A172 (cell line): ENCODE measurements at regions not wholly inside any gene's neighbourhood (a gene's known extent, or its start where the extent isn't known, plus 50 kb on each side); places are given as distances from the start of the nearest gene placed in this dataset.

ENCODE experiments used
- DNase-seq: peaks from one replicate; pipeline ENCODE4 v3.0.0-alpha.2; 2015; ENCODE audit warnings: low spot score

- peak; percentile 33 for DNase-seq
Observed at GRCh38 chr13:73849292-73849691, 284.9 kb downstream of the KLF12 start.

DNA sequence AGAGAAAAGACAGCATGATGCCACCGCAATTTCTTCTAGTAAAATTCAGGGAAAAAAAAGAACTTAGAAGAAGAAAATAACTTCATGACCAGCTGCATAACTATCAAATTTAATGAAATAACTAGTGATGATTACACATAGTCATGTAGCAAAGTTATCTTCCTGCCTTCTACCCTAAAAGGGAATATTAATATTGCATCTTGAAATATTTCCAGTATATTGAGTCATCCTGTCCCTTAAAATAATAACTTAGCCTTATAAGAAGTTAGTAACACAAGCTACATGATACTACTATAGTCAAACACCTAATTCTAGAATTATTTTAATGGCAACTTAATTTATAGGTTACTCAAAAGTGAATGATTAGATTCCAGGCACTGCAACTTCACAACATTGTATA, 289.2 kb downstream of the KLF12 start:
- DNase-seq: no peak

- no peak for DNase-seq
Observed at GRCh38 chr13:73842626-73843025, 291.6 kb downstream of the KLF12 start.

DNA sequence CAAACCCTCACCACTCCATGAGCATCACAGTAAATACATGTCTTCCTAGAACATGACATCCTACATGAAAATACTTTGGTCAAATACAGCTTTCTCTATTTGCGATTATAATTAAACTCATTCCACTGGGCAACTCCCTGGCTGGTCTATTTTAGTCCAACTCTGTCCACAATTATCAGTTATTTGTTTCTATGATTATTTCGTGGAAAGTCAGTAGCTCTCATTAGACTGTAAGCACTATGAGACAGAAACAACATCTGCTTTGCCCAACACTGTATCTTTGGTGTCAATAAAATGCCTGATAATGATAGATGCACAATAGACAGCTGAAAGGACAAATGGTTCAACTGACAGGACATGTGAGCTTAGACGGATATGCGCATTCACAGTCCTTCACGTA, 292.0 kb downstream of the KLF12 start:
- no peak for DNase-seq

DNA sequence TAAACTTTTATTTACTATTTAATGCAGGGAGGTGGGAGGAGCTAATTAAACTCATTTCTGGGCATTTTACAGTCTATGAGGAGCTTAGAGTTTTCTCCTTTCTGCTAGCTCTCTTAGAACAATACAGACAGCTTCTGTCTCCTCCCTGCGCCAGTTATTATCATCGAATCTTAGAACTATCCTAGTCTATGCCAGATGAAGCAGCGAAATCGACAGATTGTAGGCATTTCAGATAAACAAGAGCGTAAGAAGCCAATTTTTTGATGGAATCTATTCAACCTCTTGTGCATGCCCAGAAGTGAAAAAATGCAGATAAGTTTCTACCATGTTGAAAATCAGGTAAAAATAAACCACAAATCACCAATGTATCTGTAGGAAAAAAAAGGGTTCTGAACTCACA, 297.1 kb downstream of the KLF12 start:
- DNase-seq: no peak

GRCh38 chr13:73835138-73835721, 299.0 kb downstream of the KLF12 start:
- DNase-seq: peak; percentile 42

DNA sequence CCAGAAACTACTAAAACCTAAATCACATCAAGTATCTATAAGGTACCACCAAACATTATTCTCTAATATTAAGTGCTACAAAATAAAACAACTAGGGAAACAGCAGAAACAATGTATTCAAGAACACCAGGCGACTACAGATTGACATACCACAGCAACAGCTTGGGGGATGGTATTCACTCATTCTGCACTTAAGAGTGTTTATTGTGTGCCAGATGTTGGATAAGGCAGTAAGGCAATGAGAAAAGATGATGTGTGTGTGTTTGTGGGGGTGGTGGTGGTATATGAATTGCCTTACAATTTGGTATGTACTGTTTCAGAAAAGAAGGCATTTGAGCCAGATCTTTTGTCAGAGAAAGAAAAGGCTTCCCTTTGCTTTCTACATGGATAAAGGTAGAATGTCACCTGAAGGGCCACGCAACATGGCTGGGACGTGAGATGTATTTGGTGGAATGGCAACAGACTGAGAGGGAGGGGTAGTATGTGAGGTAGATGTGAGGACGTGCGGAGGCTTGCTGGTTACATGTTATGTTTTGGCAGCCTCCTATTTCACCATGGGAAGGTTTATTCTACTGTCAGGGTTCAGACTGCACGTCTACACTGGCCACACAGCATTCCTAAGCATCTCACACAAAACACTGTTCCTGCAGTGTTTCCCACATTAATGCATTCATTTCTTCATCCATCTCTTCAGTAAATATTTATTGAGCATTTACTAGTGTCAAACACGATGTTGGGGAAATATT, 300.7 kb downstream of the KLF12 start:
- no peak for DNase-seq

- no peak for DNase-seq
Observed at GRCh38 chr13:73832825-73833224, 301.4 kb downstream of the KLF12 start.

DNA sequence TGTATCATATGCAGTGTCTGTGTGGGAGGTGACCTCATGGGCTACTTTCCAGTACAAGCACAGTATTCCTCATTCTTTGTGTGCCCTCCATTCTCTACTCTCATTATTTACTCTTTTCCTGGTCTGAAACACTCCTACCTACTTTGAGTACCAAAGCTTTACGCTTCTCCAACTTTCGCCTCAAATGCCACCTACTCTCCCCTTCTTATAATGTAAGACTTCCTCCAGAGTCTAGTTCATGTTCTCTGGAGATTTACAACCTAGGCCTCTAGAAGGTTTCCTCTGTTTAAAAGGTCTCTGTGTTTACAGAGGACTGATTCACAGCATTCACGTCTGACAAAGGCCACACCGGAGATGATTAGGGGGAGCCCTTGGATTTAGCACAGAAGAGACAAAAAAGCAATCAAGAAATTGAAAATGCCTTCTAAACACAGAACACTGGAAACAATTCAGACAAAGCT, 302.0 kb downstream of the KLF12 start:
- no peak for DNase-seq

GRCh38 chr13:73829416-73829815, 304.8 kb downstream of the KLF12 start:
- DNase-seq: no peak

GRCh38 chr13:73828811-73829210, 305.4 kb downstream of the KLF12 start:
- DNase-seq: no peak

GRCh38 chr13:73827434-73827833, 306.8 kb downstream of the KLF12 start:
- no peak for DNase-seq

- DNase-seq: no peak
Observed at GRCh38 chr13:73825143-73825542, 309.1 kb downstream of the KLF12 start.

DNA sequence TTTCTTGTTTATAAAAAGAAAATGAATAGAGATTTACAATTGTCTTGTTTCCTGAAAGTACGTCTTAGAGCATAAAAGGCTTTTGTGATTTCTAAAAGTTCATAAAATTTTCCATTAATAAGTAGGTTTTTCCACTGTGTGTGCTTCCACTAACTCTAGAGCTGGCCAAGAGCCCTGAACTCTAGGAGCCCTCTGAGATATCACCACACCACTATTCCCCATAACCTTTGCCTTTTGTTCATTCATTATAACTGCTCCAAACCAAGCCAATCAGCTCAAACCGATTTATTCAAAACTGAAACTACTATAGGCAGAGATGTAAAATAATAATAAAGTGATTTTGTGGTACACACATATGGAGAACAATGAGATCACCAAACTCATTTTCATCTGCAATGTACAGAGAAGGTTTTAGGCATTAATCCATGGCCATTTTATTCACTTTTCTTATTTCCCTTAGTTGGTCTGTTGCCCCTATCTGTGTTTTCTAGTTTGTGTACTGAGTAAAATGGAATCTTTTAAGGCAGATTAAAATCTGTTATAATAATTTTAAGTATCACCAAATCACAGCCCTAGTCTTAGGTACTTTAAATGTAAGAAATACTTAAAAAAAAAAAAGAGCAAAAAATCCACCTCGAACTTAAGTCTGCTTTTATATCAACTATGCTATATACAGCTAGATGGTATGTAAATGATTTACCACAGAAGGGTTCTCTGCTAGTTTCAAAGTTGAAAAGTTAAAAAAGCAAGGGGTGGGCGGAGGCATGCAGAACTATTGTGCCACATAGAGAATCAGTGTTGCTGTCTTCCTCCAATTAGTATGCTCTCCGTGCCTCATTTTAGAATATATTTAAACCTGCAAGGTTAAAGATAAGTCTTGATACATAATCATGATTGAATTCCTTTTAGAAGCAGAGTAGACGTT, 311.3 kb downstream of the KLF12 start:
- DNase-seq: no peak

DNA sequence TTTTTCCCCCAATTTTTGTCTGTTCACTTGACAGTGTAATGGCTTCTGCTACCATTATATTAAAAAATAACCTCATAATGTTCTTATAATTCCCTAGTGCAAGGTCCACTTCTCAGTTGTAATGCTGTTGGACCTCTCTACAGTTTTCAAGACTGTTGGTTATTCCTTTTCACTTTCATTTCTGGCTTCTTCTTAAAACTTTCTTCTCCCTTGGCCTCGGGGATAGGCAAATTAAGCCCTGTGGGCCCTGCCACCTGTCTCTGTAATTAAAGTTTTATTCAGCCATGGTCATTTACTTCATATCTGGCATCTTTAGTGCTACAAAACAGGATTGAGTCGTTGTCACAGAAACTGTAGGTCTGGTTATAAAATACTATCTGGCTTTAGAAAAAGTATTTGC, 313.5 kb downstream of the KLF12 start:
- no peak for DNase-seq

GRCh38 chr13:73820285-73820684, 313.9 kb downstream of the KLF12 start:
- DNase-seq: no peak

DNA sequence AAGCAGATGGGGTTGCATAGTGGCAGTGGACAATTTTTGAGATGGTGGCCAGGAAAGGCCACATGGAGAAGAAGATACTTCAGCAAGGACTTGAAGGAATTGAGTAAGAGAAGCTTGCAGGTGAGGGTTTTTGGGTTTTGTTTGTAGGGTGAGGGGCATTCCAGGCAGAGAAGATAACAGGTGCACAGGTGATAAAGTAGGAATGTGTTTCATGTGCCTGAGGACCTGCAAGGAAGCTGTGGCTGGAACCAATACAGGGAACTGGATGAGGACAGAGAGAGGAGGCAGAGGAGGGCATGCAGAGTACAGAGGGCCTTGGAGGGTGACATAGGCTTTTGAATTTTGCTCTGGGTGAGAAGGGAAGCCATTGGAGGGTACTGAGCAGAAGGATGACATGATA, 314.5 kb downstream of the KLF12 start:
- no peak for DNase-seq

- no peak for DNase-seq
Observed at GRCh38 chr13:73816702-73817101, 317.5 kb downstream of the KLF12 start.

- DNase-seq: no peak
Observed at GRCh38 chr13:73815796-73816195, 318.4 kb downstream of the KLF12 start.

DNA sequence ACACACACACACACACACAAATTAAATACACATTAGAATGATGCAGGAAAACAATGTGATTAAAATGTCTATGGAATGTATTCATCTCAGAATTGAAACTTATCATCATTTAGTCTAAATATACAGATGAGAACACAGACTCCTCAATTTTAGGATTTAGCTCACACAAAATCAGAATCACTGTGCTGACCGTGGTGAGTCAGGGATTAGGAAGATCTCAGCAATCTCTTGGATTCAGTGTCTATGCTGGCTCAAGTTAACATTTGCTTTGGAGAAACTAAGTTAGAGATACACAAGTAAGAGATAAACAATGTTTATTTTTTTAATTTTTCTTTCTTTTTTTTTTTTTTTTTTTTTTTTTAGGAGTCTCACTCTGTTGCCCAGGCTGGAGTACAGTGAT, 323.6 kb downstream of the KLF12 start:
- no peak for DNase-seq

GRCh38 chr13:73809561-73809960, 324.6 kb downstream of the KLF12 start:
- DNase-seq: no peak

DNA sequence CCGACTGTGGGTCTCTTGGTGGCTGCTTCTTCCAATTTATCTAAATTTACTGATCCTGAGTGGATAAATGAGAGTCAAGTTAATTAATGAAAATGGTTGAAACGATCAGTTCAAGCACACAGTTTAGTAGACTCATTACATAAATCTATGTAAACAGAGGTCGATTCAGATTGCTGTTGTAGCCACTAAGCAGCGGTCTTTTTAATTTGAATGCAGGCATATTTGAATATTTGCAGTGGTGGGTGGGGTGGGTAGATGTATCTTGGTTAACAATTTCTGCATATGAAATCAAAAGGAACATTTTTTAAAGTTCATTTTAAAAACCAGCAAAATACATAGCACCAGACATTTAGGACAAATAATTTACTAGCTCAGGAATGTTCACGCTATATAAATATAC, 325.9 kb downstream of the KLF12 start:
- DNase-seq: no peak
